Superior temporal gyrus (tissue), 1 donor: ENCODE measurements at regions not wholly inside any gene's neighbourhood (a gene's known extent, or its start where the extent isn't known, plus 50 kb on each side); places are given as distances from the start of the nearest gene placed in this dataset.

Source experiments
- DNase-seq: peaks from one replicate; pipeline ENCODE4 v3.0.0-alpha.2; 2016; ENCODE audit errors: extremely low spot score

DNA sequence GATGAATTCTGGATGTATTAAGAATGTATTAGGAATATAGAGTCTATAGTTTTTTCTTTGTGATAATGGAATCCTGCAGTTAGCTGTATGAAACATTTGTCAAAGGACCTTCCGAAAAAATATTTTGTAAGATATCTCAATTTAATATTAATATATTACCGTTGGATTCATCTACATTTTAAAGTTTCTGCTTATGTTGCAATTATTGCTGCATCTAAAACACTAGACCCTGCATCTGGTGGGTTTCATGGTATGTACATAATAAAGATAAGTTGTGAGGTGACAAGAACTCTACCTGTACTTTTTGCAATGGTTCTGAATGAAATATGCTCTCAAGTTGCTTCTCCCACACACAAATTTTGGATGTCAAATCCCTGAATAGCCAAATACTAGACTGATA, 565.9 kb upstream of the FBXO33 start:
- DNase-seq, result no peak

DNA sequence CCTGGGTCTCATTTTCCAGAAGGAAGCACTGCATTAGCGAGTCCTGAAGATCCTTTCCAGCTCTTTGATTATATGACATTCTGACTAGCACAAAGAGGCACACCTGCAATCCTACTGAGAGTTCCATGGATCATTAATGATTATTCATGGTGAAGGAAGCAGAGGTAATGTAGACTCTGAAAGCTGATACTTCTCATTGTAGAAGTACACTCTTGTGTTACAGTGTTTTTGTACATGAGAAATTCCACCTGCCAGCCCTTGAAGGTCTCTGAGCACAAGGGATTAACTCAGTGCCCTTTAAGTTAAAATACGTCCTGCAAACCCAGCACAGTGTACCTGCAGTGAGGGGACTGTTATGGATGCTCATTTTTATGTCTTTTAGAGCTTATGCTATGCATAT, 558.8 kb upstream of the FBXO33 start:
- no peak for DNase-seq

DNA sequence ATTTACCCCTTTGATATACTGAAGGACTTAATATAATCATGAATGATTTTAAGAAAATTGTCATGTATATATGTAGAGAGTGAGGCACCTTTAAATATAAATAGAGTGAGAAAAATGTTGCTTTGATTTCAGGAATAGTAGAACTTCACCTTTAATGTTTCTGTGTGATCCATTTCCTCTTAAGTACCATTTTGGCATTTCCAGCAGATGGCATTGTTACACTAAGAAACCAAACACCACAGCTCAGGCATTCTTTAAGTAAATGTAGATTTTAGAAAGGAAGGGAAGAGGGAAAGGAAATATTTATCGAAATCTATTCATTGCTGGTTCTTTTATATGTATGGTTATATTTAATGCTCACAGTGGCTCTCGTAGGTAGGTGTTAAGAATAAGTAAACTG, 556.7 kb upstream of the FBXO33 start:
- DNase-seq, result peak; percentile 62

DNA sequence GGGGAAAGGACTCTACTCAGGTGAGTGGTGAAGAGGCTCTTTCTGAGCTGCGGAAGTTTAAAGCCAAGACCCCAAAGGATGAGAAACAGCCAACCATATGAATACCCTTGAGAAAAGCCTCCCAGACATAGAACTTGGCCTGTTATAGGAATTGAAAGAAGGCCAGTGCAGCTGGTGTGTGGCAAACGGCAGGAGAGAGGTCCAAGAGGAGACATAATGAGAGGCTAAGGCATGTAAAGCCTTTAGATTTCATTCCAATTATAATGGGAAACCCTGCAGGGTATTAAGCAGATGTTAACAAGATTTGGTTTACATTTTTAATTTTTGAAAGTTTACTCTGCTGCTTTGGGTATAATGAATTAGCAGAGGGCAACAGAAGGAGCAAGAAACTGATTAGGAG, 552.1 kb upstream of the FBXO33 start:
- DNase-seq, result no peak

DNA sequence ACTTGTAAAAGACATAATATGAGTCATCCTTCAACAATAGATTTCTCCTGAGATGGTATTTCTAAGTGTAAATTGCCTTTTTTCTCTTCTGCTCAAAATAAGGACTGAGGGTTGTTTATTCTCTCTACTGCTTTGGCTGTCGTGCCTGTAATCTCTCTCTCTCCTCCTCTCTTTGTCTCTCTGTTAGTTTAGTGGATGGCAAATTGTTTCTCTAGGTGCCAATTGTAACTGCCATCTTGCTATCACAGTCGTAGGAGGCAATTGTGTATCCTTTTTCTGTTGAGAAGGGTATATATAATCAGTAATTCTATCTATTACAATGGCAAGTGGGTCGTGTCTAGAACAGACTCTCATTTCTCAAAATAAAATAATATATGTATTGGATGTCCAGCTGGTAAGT, 545.0 kb upstream of the FBXO33 start:
- no peak for DNase-seq

DNA sequence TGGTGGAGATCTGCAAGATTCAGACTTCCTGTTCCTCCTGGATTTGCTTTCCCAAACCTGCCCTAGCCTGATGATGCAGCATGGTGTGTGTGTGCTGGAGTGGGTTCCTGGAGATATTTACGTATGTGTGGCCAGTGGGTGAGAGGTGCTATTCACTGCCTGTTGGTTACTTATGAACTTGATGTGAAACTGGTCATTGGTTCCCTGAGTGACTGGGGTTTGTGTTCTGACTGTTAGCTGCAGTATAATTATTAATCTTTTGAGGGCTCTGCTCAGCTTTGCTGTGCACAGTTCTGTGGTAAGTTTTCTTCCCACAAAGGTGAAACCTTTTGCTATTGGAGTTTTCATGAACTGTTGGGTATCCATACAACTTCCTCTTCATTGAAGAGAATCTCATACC, 541.8 kb upstream of the FBXO33 start:
- no peak for DNase-seq

DNA sequence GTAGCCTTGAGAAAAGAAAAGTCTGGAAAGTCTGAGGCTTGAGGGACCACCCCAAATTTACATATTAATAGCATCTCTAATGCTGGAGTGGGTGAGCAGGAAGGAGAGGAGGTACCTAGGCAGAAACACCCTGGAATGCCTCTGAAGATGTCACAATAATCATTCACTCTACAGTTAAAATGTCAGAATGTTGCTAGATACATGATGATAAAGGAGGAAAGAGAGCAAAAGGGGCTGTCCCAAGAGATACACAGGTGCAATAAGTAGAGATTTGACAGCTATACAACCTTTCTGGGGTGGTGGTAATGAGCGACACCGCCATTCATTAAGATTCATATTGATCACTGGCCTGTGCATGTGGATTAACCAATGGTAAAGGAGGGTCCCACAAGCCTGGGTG, 540.5 kb upstream of the FBXO33 start:
- no peak for DNase-seq

DNA sequence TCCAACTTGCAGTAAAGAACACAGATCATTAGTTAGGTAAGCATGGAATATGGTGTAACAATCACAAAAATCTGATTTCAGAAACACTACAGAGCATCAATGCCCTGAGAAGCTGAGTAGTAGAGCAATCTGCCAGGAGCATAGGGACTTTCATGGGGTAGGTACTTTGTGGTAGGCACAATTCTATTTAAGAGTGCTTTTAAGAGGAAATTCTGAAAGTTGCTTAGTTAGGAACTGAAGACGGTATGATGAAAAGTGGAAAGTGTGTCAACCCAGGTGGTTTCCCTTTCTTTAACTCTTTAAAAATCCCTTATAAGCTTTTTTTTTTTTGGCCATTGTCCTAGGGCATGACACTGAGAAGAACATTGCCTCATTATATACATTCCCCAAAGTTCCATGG, 535.7 kb upstream of the FBXO33 start:
- no peak for DNase-seq

DNA sequence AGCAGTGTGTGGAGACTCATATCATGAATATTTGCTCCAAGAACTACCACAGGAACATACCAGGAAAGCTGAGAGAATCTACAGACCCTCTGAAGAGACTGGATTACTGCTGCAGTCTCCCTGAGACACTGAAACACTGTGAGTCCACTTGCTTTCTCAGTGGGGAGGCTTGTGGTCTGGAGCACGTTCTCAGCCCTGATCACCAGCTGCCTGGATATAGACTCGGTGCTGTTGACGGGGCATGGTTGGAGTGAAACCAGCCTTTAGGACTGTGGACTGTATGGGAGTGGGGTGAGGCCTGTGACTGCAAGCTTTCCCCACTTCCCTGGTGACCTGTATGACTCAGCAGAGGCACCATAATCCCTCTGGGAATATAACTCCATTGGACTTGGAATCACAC, 525.8 kb upstream of the FBXO33 start:
- DNase-seq, result no peak

DNA sequence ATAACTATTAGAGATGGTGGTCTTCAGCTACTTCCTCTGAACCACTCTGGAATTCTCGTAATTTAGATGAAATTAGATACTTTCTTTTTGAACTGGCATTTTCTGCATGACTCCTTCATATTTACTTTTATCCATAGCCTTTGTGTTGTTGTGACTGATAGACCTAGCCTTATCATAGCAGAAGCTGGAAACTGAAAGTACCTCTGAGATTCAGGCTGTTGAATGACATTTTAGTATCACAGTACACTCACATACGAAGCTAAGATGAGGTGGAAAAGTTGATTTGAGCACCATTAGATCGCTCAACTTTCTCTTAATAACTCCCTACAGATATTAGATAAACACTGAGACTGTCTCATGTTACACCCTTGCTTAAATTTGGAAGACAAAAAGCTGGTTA, 525.1 kb upstream of the FBXO33 start:
- no peak for DNase-seq

DNA sequence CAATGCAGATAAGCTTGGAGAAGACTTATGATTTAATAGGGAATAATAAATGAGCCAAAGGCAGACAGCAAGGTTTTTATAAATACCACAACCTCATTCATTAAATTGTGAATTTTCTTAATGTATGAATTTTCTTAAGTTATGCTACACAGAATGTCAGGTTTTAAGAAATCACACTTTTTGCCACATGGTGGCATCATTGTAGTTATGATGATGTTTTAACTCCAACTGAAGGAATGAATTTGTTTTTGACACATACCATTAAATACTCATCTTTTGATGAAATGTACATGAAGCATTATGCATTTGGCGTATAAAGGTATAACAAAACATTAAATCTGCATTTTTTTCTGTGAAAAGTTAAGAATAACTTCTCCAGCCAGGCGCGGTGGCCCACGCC, 524.1 kb upstream of the FBXO33 start:
- peak; percentile 34 for DNase-seq

DNA sequence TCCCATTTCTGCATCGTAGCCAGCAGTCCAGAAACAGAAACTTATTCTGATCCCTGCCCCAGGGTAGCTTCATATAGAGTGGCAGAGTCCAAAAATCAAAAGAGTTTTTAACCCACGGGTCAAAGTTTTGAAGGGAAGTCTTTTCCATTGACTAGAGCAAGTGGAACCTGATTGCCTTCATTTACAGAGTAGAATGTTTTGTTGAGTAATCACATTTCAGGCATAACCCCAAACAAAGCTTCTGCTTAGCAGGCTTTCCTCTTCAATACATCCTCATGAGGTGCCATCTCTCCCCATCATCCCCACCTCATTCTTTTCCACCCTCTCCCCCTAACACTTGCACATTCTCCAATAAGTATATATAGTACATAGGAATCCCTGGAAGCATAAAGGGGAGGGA, 516.0 kb upstream of the FBXO33 start:
- no peak for DNase-seq

DNA sequence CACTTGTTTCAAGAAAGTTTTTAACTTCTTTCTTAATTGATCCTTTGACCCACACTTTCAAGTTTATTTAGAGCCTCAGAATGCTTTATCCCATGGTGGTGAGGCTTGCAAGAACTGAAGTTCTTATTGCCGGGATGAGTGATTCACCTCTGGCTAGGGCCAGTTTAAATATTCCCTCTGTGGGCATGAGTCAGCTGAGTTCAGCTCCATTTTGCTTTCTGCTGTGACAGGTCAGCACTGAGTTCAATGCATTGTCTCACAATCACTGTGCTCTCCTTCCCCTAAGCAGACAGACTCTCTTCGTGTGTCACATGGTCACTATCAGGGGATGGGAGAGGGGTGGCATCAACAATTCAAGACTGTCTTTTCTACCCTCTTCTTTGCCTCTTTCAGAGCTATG, 514.6 kb upstream of the FBXO33 start:
- DNase-seq, result no peak

DNA sequence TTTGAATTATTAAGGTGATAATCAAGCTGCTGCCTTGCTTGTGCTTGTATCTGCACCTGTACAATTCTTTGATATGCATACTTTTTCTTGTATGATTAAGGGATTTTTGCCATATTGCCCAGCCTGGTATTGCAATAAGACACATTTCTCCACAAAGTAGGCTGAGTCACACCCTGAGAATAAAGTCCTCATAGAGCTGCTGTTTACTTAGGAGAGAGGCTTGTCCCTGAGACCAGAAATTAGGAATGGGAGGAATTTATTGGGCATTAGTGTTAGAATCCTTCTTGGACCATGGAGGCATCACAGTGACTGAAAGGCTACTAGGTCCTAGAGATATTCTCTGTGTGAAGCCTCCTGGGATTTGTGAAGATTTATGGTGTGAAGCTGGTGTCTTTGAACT, 506.8 kb upstream of the FBXO33 start:
- no peak for DNase-seq

DNA sequence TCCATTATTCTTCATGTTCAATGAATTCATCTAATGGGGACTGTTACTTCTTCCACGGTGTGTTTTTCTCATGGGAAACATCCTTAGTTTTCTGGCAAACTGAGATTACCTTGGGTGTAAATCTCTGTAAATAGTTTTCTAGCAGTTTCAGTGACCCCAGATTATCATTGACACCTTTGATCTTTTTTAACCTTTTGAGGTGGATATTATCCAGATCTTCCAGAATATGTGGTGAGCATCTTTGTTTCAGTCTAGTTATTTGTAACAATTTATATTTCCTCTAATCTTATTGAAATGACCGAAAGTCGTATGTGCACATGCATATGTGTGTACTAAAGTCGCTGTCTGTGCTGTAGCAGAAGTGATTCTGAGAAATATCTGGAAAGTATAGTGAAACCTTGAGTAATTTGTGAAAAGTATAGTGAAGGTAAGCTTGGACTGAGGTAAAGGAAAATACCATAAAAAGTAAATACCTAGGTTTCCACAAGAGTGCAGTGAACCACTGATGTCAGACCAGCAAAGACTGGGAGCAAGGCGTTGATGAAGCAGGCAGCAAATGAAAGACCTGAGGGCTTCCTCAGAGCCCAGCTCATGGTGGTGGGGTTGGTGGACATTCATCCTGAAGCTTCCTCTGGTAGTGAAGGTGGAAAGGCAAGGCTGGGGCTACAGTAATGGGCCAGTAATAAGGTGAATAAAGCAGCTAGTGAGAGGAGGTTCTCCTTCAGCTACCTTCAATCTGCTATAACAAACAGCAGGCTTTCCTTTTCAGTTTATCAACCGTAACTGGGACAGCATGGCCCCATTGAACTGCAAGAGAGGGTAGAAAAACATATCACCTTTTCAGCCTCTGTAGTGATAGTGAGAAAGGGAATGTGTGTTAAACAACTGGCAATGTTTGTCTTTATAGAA, 480.2 kb upstream of the FBXO33 start:
- no peak for DNase-seq

DNA sequence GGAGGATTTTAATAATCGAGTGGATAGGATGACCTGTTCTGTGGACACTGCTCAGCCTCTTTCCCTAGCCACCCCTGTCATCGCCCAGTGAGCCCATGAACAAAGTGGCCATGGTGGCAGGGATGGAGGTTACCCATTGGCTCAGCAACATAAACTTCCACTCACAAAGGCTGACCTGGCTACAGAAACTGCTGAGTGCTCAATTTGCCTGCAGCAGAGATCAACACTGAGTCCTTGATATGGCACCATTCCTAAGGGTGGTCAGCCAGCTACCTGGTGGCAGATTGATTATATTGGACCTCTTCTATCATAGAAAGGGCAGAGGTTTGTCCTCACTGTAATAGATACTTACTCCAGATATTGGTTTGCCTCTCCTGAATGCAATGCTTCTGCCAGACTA, 465.4 kb upstream of the FBXO33 start:
- DNase-seq, result no peak

DNA sequence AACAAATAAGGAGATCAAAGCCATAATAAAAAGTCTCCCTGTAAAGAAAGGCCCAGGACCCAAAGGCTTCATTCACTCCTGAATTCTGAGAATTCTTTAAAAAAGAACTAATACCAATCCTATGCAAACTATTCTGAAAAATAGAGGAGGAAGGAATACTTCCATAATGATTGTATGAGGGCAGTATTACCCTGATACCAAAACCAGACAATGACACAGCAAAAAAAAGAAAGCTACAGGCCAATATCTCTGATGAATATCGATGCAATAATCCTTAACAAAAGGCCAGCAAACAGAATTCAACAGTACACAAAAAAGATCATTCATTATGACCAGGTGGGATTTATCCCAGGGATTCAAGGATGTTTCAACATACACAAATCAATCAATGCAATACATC, 457.8 kb upstream of the FBXO33 start:
- DNase-seq, result no peak

DNA sequence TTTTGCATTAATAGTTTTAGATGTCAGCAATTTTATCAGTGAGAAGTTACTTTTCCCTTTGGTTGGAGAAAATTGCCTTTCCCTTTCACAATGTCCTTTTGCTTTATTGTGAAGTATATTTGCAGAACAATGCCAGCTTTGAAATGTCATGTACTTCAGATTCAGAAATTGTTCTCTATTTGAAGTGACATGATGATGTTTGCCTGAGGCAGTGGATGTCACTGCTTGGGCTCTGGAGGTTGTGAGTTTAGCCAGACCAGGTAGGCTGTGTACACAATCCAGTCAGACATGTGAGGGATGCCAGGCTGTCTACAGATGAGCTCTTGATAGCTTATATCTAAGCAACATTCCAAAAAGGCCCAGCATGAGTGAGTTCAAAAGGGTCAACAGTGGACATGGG, 451.9 kb upstream of the FBXO33 start:
- no peak for DNase-seq

DNA sequence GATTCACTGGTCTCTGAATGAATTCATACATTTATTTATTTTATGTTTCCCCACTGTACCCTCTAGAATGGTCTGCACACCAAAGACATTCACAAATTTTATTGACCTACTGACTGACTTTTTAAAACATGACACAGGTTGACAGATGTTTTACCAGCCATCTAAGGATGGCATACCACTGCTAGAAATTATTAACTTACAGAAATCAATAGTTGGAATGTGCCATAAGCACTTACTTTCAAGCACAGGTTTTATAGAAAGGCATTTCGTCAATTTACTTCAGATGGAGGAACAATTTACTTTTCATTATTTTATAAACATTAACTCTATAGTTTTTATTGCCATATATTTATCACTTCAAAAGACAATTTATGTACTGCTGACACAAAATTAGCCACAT, 448.7 kb upstream of the FBXO33 start:
- DNase-seq, result no peak

DNA sequence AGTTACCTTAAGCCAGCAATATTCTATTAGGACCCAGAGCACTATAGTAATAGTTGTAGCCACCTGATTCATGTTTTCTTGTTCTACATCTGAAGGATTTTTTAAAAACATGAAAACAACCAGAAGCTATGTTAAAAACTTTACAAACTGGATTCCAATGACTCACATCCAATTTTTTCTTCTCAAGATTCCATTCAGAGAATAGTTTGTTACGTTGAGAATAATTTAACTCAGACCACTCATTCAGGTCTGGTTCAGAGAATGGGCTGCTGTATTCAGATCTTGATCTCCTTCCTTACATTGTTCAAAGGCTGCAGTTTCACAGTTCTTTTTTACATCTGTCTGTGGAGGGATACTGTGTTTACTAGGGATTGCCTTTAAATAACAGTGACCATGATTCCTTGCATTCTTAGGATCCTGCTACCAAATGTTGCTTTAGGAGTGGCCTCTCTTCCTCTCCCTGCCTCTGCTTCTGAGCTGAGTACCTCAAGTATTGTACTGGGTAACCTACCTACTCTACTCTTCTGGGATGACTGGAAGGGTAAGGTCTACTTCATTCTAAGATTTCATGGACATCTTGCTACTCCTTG, 448.0 kb upstream of the FBXO33 start:
- DNase-seq, result no peak

DNA sequence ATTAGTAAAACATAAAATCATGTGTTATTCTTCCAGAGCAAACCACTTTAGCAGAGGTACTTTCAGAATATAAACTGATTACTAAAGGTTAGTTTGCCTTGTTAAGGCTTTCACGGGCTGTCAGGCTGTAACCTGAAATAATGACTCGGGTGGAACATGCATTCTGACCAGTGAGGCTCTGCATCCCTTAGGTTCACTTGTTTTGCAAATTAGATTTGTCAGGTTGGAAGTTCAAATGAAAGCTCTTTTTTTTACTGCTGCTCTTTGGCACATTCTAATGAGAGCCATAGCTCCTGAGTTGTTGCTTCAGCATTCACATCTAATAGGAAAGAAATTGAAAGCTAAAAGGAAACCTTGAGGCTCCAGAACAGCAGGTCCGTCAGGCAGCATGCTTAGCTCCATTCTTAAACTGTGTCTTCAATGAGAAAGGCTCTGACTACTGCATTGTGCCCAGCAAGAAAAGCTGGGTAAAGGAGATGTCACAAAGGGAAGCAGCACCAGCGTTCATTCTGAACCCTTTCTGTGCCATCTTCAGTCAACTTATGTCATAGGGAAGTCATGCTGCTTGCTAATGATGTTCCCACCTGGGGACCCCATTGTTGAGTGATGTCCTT, 445.5 kb upstream of the FBXO33 start:
- no peak for DNase-seq

DNA sequence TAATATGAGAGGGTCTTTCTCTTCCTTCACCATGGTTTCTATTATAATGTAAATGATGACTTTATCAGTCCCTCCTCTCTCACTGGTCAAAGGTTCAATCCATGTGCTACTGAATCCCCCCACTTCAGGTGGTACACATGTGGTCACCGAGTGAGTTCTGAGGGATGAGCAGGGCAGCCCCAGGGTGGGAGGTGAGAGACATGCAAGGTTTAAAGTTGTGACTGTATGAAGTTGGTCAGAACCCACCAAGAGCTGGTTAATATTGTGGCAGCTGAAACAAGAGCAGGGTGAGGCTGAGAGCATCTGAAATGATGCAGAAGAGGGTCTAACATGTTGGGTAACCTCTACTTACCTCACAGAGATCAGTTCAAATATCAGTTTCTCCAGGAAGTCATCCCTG, 444.7 kb upstream of the FBXO33 start:
- DNase-seq, result no peak

DNA sequence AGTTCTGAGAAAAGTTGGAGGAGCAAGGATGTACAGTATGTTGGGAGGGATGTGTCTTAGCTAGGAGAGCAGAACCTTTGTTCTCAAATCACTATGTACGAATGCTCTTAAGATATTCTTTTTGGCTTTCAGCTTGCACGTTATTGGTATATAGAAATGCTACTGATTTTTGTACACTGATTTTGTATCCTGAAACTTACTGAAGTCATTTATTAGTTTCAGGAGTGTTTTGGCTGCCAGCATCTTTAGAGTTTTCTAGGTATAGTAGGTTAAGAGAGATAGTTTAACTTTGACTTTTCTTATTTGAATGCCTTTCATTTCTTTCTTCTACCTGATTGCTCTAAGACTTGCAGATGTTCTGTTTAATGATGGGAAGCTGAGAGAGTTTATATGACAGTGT, 442.8 kb upstream of the FBXO33 start:
- DNase-seq, result no peak
